22Rv1 (cell line): ENCODE measurements at regions not wholly inside any gene's neighbourhood (a gene's known extent, or its start where the extent isn't known, plus 50 kb on each side); places are given as distances from the start of the nearest gene placed in this dataset.

Source experiments
- ZFX ChIP-seq: fragments of 450-650 bp; IDR thresholded peaks from 2 replicates; pipeline ENCODE4 v1.6.1; 2017; ENCODE audit warnings: antibody characterized with exemption, borderline replicate concordance
- TF ChIP-seq, protein P1 (sequence below): fragments of 450-650 bp; IDR thresholded peaks from 2 replicates; pipeline ENCODE4 v1.5.1; 2017; ENCODE audit warnings: mild to moderate bottlenecking

DNA sequence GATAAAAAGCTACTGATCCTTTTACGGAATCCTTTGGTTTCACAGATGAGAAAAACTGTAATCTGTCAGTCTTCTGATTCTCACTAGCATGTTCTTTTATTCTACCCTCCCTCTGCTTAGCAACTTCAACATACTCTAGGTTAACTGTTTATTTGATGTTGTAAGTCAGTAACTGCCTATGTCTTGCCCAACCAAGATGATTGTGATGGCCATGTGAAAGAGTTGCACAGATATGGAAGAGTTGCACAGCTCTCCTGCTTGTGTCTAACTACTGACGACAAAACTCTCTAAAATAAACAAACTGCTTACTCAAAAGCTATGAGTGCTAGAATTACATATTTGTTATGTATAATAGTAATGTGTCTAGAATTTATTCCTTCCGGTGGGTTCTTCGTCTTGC is 227.3 kb upstream of the DAB2 start:
- TF ChIP-seq, protein P1, sequence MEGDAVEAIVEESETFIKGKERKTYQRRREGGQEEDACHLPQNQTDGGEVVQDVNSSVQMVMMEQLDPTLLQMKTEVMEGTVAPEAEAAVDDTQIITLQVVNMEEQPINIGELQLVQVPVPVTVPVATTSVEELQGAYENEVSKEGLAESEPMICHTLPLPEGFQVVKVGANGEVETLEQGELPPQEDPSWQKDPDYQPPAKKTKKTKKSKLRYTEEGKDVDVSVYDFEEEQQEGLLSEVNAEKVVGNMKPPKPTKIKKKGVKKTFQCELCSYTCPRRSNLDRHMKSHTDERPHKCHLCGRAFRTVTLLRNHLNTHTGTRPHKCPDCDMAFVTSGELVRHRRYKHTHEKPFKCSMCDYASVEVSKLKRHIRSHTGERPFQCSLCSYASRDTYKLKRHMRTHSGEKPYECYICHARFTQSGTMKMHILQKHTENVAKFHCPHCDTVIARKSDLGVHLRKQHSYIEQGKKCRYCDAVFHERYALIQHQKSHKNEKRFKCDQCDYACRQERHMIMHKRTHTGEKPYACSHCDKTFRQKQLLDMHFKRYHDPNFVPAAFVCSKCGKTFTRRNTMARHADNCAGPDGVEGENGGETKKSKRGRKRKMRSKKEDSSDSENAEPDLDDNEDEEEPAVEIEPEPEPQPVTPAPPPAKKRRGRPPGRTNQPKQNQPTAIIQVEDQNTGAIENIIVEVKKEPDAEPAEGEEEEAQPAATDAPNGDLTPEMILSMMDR, result no peak
- TF ChIP-seq ZFX, result no peak
